DOHH2 (cell line): ENCODE measurements at regions not wholly inside any gene's neighbourhood (a gene's known extent, or its start where the extent isn't known, plus 50 kb on each side); places are given as distances from the start of the nearest gene placed in this dataset.

Source experiments
- EZH2phosphoT487 ChIP-seq: fragments of 200-600 bp; sonication (generic); IDR thresholded peaks from 2 replicates; pipeline ENCODE4 v1.6.1; 2017; ENCODE audit warnings: borderline replicate concordance, mild to moderate bottlenecking, antibody characterized with exemption, low read length, moderate library complexity, mixed read lengths
- TF ChIP-seq, protein P1 (sequence below): fragments of 200-600 bp; sonication (generic); IDR thresholded peaks from one replicate; pipeline ENCODE4 v1.5.1; 2014; ENCODE audit warnings: antibody characterized with exemption, mild to moderate bottlenecking, low read depth, low read length; ENCODE audit not compliant: poor library complexity, severe bottlenecking

DNA sequence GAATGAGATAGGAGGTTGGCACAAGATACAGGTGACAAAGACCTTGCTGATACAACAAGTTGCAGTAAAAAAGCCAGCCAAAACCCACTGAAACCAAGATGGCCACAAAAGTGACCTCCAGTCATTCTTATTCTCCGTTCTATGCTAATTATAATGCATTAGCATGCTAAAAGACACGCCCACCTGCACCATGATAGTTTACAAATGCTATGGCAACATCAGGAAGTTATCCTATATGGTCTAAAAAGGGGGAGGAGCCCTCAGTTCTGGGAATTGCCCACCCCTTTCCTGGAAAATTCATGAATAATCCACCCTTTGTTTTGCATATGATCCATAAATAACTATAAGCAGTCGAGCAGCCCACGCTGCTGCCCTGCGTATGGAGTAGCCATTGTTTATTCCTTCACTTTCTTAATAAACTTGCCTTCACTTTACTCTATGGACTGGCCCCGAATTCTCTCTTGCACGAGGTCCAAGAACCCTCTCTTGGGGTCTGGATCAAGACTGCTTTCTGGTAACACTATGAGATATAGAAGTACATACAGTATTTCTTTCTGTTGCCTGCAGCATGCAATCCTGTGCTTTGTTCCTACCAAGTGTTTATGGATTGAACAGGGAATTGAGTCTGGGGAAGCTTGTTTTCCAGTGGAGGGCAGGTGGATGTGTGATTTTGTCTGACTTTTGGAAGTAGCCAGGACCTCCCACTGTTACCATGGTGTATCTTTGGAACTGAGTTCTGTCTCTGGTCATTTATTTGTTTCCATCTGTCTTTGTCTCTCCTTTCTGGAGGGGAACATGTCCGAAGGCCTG, 72.0 kb upstream of the TGM3 start:
- TF ChIP-seq, protein P1, sequence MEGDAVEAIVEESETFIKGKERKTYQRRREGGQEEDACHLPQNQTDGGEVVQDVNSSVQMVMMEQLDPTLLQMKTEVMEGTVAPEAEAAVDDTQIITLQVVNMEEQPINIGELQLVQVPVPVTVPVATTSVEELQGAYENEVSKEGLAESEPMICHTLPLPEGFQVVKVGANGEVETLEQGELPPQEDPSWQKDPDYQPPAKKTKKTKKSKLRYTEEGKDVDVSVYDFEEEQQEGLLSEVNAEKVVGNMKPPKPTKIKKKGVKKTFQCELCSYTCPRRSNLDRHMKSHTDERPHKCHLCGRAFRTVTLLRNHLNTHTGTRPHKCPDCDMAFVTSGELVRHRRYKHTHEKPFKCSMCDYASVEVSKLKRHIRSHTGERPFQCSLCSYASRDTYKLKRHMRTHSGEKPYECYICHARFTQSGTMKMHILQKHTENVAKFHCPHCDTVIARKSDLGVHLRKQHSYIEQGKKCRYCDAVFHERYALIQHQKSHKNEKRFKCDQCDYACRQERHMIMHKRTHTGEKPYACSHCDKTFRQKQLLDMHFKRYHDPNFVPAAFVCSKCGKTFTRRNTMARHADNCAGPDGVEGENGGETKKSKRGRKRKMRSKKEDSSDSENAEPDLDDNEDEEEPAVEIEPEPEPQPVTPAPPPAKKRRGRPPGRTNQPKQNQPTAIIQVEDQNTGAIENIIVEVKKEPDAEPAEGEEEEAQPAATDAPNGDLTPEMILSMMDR = no peak
- TF ChIP-seq EZH2phosphoT487 = no peak
